Prostate gland (tissue), 2 donors: ENCODE measurements at regions not wholly inside any gene's neighbourhood (a gene's known extent, or its start where the extent isn't known, plus 50 kb on each side); places are given as distances from the start of the nearest gene placed in this dataset.

ENCODE experiments used
- DNase-seq: peaks from one replicate; pipeline ENCODE4 v3.0.0-alpha.2; 2019; ENCODE audit warnings: low spot score
- H3K27ac ChIP-seq, 2 donors: fragments of 200-600 bp; sonication (generic); 2 replicates each; pipeline ENCODE4 v1.5.1; 2017 to 2019
- H3K27me3 ChIP-seq: fragments of 200-600 bp; sonication (generic); replicated peaks from 2 replicates; pipeline ENCODE4 v1.5.1; 2019; ENCODE audit not compliant: insufficient read depth
- H3K36me3 ChIP-seq, 2 donors: fragments of 200-600 bp; sonication (generic); 1 replicate in 1 of 2; 2 replicates in 1 of 2; pipeline versions ENCODE4 v1.5.1 to v1.8.1; 2017 to 2019
- H3K4me1 ChIP-seq: fragments of 200-600 bp; sonication (generic); replicated peaks from 2 replicates; pipeline ENCODE4 v1.5.1; 2019
- H3K4me3 ChIP-seq, 2 donors: fragments of 200-600 bp; sonication (generic); 2 replicates each; pipeline ENCODE4 v1.5.1; 2017 to 2019
- H3K9me3 ChIP-seq: fragments of 200-600 bp; sonication (generic); 2 replicates; pipeline ENCODE4 v1.5.1; 2017
- CTCF ChIP-seq, 4 experiments: fragments of 200-600 bp in 2 of 4; fragments of 450-650 bp in 2 of 4; sonication (generic) in 2 of 4; IDR thresholded peaks; 1 replicate in 3 of 4; 2 replicates in 1 of 4; pipeline ENCODE4 v1.5.1; 2016 to 2019; ENCODE audit warnings: antibody characterized with exemption in 4 of 4, mild to moderate bottlenecking in 2 of 4, moderate library complexity in 2 of 4
- POLR2A ChIP-seq: fragments of 450-650 bp; IDR thresholded peaks from one replicate; pipeline ENCODE4 v1.6.1; 2016; ENCODE audit warnings: antibody characterized with exemption, mild to moderate bottlenecking
- POLR2AphosphoS5 ChIP-seq: sonication (generic); formaldehyde crosslinking; IDR thresholded peaks from one replicate; pipeline ENCODE4 v1.6.1; 2017; ENCODE audit warnings: antibody characterized with exemption
- WGBS: methylation state at CpG from one replicate; pipeline ENCODE4 v1.1.5; 2018; 5-methylcytosine and 5-hydroxymethylcytosine counted together
- intact Hi-C: fragments of 100-400 bp; cut with DNase I; formaldehyde crosslinking; loops from one replicate; pipeline ENCODE4 v1.14.2; 2022

- Histone ChIP-seq H3K9me3 (no peaks in the 10 kb centered on the region), H3K27ac (no peak overlapping the region), H3K27me3 (no peaks in the 10 kb centered on the region), H3K4me1 (peaks cover 2% of the 10 kb centered on the region), H3K4me3 (no peak overlapping the region), H3K36me3 (no peaks in the 10 kb centered on the region)
- TF ChIP-seq POLR2A (no peak), CTCF (IDR thresholded peaks at IDR 0.05) (no peak), POLR2AphosphoS5 (no peak)
- intact Hi-C loops = no loop called here
- WGBS = 83% methylated on average over 1 of the region's 1 CpG
- DNase-seq = no peak
Observed at GRCh38 chr12:89864411-89864810, 155.8 kb upstream of the ATP2B1 start.

- Histone ChIP-seq H3K27me3 (no peaks in the 10 kb centered on the region), H3K9me3 (no peaks in the 10 kb centered on the region), H3K4me3 (no peak overlapping the region), H3K36me3 (no peaks in the 10 kb centered on the region), H3K27ac (no peak overlapping the region), H3K4me1 (peaks cover 2% of the 10 kb centered on the region)
- intact Hi-C loops = no loop called here
- no peak for DNase-seq
- TF ChIP-seq POLR2AphosphoS5 (no peak), POLR2A (no peak), CTCF (IDR thresholded peaks at IDR 0.05) (no peak)
Observed at GRCh38 chr12:89863968-89864367, 155.3 kb upstream of the ATP2B1 start.

- Histone ChIP-seq H3K27me3 (no peaks in the 10 kb centered on the region), H3K4me1 (peaks cover 2% of the 10 kb centered on the region), H3K27ac (peak overlapping the region; percentile 44 to 63), H3K36me3 (no peaks in the 10 kb centered on the region), H3K4me3 (no peak overlapping the region), H3K9me3 (no peaks in the 10 kb centered on the region)
- TF ChIP-seq POLR2AphosphoS5 (no peak), POLR2A (no peak), CTCF (IDR thresholded peaks at IDR 0.05) (no peak)
- WGBS = 86% methylated on average over 7 of the region's 7 CpGs
- intact Hi-C loops = no loop called here
- no peak for DNase-seq
Observed at GRCh38 chr12:89863493-89863938, 154.9 kb upstream of the ATP2B1 start.

- DNase-seq = peak; percentile 12
- Histone ChIP-seq H3K4me3 (no peak overlapping the region), H3K4me1 (peaks cover 2% of the 10 kb centered on the region), H3K36me3 (no peaks in the 10 kb centered on the region), H3K9me3 (no peaks in the 10 kb centered on the region), H3K27ac (peak overlapping the region; percentile 44 to 63), H3K27me3 (no peaks in the 10 kb centered on the region)
- TF ChIP-seq POLR2AphosphoS5 (peak; percentile 44), CTCF (IDR thresholded peaks at IDR 0.05) (no peak)
- 24% methylated on average over 7 of the region's 7 CpGs for WGBS
- intact Hi-C loops = no loop called here
Observed at GRCh38 chr12:89862511-89863445, 154.1 kb upstream of the ATP2B1 start.

GRCh38 chr12:89861086-89861485 lies 152.4 kb upstream of the ATP2B1 start:
- H3K36me3 ChIP-seq = no peaks in the 10 kb centered on the region
- H3K27ac ChIP-seq = no peak overlapping the region
- no peak for DNase-seq
- 88% methylated on average over 3 of the region's 3 CpGs for WGBS
- H3K9me3 ChIP-seq = no peaks in the 10 kb centered on the region
- H3K27me3 ChIP-seq = no peaks in the 10 kb centered on the region
- no peak overlapping the region for H3K4me3 ChIP-seq
- TF ChIP-seq POLR2A = no peak
- intact Hi-C loops = no loop called here
- peaks cover 2% of the 10 kb centered on the region for H3K4me1 ChIP-seq
